Kidney epithelial cell (primary cell): ENCODE measurements at regions not wholly inside any gene's neighbourhood (a gene's known extent, or its start where the extent isn't known, plus 50 kb on each side); places are given as distances from the start of the nearest gene placed in this dataset.

ENCODE experiments used
- DNase-seq: peaks from one replicate; pipeline ENCODE4 v3.0.0-alpha.2; 2010; ENCODE audit warnings: low read depth
- H3K27me3 ChIP-seq: 2 replicates; pipeline ENCODE4 v1.6.0; 2011; ENCODE audit warnings: low read length; ENCODE audit not compliant: control insufficient read depth, insufficient read depth
- H3K36me3 ChIP-seq: 2 replicates; pipeline ENCODE4 v1.5.1; 2011; ENCODE audit warnings: low read length; ENCODE audit not compliant: control insufficient read depth, insufficient read depth
- H3K4me3 ChIP-seq: 2 replicates; pipeline ENCODE4 v1.5.1; 2011; ENCODE audit warnings: low read depth, mild to moderate bottlenecking, control low read depth, low read length
- CTCF ChIP-seq: IDR thresholded peaks from 2 replicates; pipeline ENCODE4 v1.5.1; 2011; ENCODE audit warnings: mild to moderate bottlenecking, moderate library complexity, low read length, control low read depth, inconsistent platforms; ENCODE audit not compliant: insufficient read depth, poor library complexity, severe bottlenecking

- TF ChIP-seq CTCF: no peak
- Histone ChIP-seq H3K4me3 (no peak overlapping the region), H3K27me3 (no peaks in the 10 kb centered on the region), H3K36me3 (no peaks in the 10 kb centered on the region)
- no peak for DNase-seq
These were observed 183.1 kb downstream of the NMUR2 start for GRCh38 chr5:152221721-152222629.

- DNase-seq: no peak
These were observed 186.4 kb downstream of the NMUR2 start for GRCh38 chr5:152218694-152219093.

GRCh38 chr5:152205804-152206203 lies 199.3 kb downstream of the NMUR2 start:
- no peak overlapping the region for H3K4me3 ChIP-seq
- H3K27me3 ChIP-seq: no peaks in the 10 kb centered on the region
- no peak for TF ChIP-seq CTCF
- DNase-seq: no peak
- no peaks in the 10 kb centered on the region for H3K36me3 ChIP-seq

More at GRCh38 chr5:152218694-152219093, 186.4 kb downstream of the NMUR2 start:
- no peak for TF ChIP-seq CTCF
- Histone ChIP-seq H3K4me3 (no peak overlapping the region), H3K36me3 (no peaks in the 10 kb centered on the region), H3K27me3 (no peaks in the 10 kb centered on the region)

- H3K4me3 ChIP-seq: no peak overlapping the region
- H3K36me3 ChIP-seq: no peaks in the 10 kb centered on the region
- DNase-seq: no peak
- H3K27me3 ChIP-seq: no peaks in the 10 kb centered on the region
- no peak for TF ChIP-seq CTCF
These were observed 202.8 kb downstream of the NMUR2 start for GRCh38 chr5:152202321-152202720.

GRCh38 chr5:152193391-152194107 lies 211.5 kb downstream of the NMUR2 start:
- H3K27me3 ChIP-seq: no peaks in the 10 kb centered on the region
- DNase-seq: no peak
- TF ChIP-seq CTCF: no peak
- no peaks in the 10 kb centered on the region for H3K36me3 ChIP-seq
- no peak overlapping the region for H3K4me3 ChIP-seq
